ENCODE measurements at regions not wholly inside any gene's neighbourhood (a gene's known extent, or its start where the extent isn't known, plus 50 kb on each side); places are given as distances from the start of the nearest gene placed in this dataset.

- TF ChIP-seq SP1 (IDR thresholded peaks at IDR 0.05) (peak; percentile 75), RAD21 (IDR thresholded peaks at IDR 0.05) (no peak), JUND (IDR thresholded peaks at IDR 0.05) (no peak), CTCF (IDR thresholded peaks at IDR 0.05; ENCODE audit: low read depth, low read length, missing input control) (no peak), GABPA (IDR thresholded peaks at IDR 0.05 in 1 of 2, conservative IDR thresholded peaks at IDR 0.05 in 1 of 2) (no peak), TAF1 (conservative IDR thresholded peaks at IDR 0.05) (no peak), ZBTB33 (IDR thresholded peaks at IDR 0.05) (no peak), MAX (IDR thresholded peaks at IDR 0.05) (peak; percentile 57), FOXA1 (IDR thresholded peaks at IDR 0.05) (peak; percentile 70)
Measured at GRCh38 chr9:134231330-134231745, 67.0 kb upstream of the RNU6ATAC start.
